ENCODE measurements at regions not wholly inside any gene's neighbourhood (a gene's known extent, or its start where the extent isn't known, plus 50 kb on each side); places are given as distances from the start of the nearest gene placed in this dataset.

- no TSS peak for BruUV-seq (replicated peaks)
- intact Hi-C loops (cut with micrococcal nuclease): no loop called here
- Histone ChIP-seq H2AFZ (ENCODE audit: low read depth, low read length) (no peak overlapping the region), H3K79me2 (ENCODE audit: control insufficient read depth, insufficient read depth, low read length) (no peaks in the 10 kb centered on the region), H3K36me3 (ENCODE audit: control insufficient read depth, insufficient read depth, low read length) (no peaks in the 10 kb centered on the region), H3K4me2 (ENCODE audit: insufficient read depth, low read length) (no peak overlapping the region), H3K27ac (ENCODE audit: extremely low read depth, low read depth, low read length) (no peak overlapping the region), H3K27me3 (ENCODE audit: control insufficient read depth in 2 of 2, insufficient read depth in 2 of 2, low read length in 2 of 2) (peaks cover 2 to 12% of the 10 kb centered on the region in 2 experiments; a peak in 2 of 5 replicates), H3K9me3 (replicated peaks; ENCODE audit: control insufficient read depth, insufficient read depth, low read depth, low read length) (peaks cover 15% of the 10 kb centered on the region), H3K9me1 (ENCODE audit: control insufficient read depth, insufficient read depth, low read length) (no peaks in the 10 kb centered on the region), H3K4me3 (no peak overlapping the region), H4K20me1 (replicated peaks; ENCODE audit: control insufficient read depth, insufficient read depth, low read length) (no peaks in the 10 kb centered on the region), H3K4me1 (replicated peaks in 1 of 2; ENCODE audit: control insufficient read depth in 2 of 2, insufficient read depth in 2 of 2, low read length in 2 of 2) (no peaks in the 10 kb centered on the region; a peak in 1 of 5 replicates), H3K9ac (ENCODE audit: insufficient read depth in 1 of 2, low read depth in 2 of 2, low read length in 2 of 2) (no peak overlapping the region)
- CTCF ChIA-PET (ENCODE audit: low intra/inter-chr PET ratio): no interaction called here
- in situ Hi-C loops (cut with MboI): no loop called here
- POLR2A ChIA-PET: interaction anchor here (0.6 to 0.7 kb wide), 2 partner anchors 418 to 1004 kb away, joined by 3 read pairs; no protein-coding TSS in a partner anchor
- 25% methylated on average over 1 of the region's 1 CpG for whole genome bisulfite sequencing (ENCODE audit: insufficient coverage, low coverage, missing lambda C conversion rate)
- FAIRE-seq: no peak
- DNase-seq (ENCODE audit: extremely low read depth in 1 of 4, low spot score in 3 of 4): peak in 1 of 4 experiments; percentile 40
- ATAC-seq: no peak
- TF ChIP-seq DEAF1 (CRISPR knock-in tag; IDR thresholded peaks at IDR 0.05) (no peak), CBX1 (IDR thresholded peaks at IDR 0.05; ENCODE audit: low read depth) (peak; percentile 91), BRD4 (IDR thresholded peaks at IDR 0.05) (no peak), LCOR (CRISPR knock-in tag; IDR thresholded peaks at IDR 0.05) (no peak), POLR2A (conservative IDR thresholded peaks at IDR 0.05) (no peak), ZNF764 (CRISPR knock-in tag; IDR thresholded peaks at IDR 0.05; ENCODE audit: low read depth) (no peak), HLTF (IDR thresholded peaks at IDR 0.05) (0 out of 2 replicates have a peak, but pooled peaks have one; percentile 33), CBX5 (IDR thresholded peaks at IDR 0.05; ENCODE audit: borderline replicate concordance, low read depth) (peak; percentile 97), MTA3 (IDR thresholded peaks at IDR 0.05; ENCODE audit: borderline replicate concordance) (peak; percentile 53; the same call in 1 of the 2 replicates), ZBTB1 (CRISPR knock-in tag; IDR thresholded peaks at IDR 0.05; ENCODE audit: borderline replicate concordance, low read depth) (no peak), PPARD (CRISPR knock-in tag; IDR thresholded peaks at IDR 0.05) (no peak), ZNF134 (CRISPR knock-in tag; conservative IDR thresholded peaks at IDR 0.05) (no peak), GTF2B (IDR thresholded peaks at IDR 0.05; ENCODE audit: extremely low read depth, insufficient read length) (no peak), CEBPZ (IDR thresholded peaks at IDR 0.05; ENCODE audit: borderline replicate concordance, low read depth, low read length) (peak; percentile 88), ATF7 (IDR thresholded peaks at IDR 0.05) (no peak), ZNF280A (IDR thresholded peaks at IDR 0.05; ENCODE audit: low read depth, partially characterized antibody) (peak; percentile 84), ZNF121 (CRISPR knock-in tag; conservative IDR thresholded peaks at IDR 0.05) (no peak)
These were observed 51.8 kb upstream of the ZSWIM5 start for GRCh38 chr1:45258059-45258650.

Measured in K562 (cell line).